Dedifferentiated amniotic fluid mesenchymal stem cell (primary cell): ENCODE measurements at regions not wholly inside any gene's neighbourhood (a gene's known extent, or its start where the extent isn't known, plus 50 kb on each side); places are given as distances from the start of the nearest gene placed in this dataset.

ENCODE experiments used
- DNase-seq: peaks from one replicate; pipeline ENCODE4 v3.0.0-alpha.2; 2016; ENCODE audit errors: extremely low spot score

GRCh38 chr4:53694666-53695065, 103.4 kb upstream of the LNX1 start:
- peak; percentile 62 for DNase-seq

DNA sequence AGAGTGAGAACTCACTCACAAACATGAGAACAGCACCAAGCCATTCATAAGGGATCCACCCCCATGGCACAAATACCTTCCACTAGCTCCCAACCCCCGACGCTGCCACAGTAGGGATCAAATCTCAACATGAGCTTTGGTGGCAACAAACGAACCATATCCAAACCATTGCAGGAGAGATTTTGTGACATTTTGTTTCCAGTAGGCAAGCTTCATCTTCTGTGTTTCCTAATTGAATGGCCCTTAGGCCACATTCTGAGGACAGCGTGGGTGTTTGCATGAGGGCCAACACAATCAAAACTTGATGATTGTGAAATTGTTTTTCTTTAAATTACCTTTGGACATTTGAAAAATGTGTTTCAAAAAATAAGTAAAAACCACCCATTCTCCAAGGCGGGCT, 102.6 kb upstream of the LNX1 start:
- no peak for DNase-seq

DNA sequence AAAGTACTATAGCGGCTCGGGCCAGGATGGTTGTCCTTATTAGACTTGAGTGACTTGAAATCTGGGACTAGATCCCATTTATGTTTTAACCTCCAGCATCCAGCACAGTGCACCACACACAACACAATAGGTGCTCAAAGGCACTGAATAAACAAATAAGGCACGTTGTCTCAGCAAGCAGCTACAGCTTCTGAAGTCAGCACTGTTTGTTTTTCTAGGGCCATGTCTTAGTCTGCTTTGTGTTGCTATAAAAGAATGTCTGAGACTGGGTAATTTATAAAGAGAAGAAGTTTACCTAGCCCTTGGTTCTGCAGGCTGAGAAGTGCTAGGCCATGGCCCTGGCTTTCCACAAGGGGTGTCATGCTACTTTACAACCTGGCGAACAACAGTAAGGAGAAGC, 102.1 kb upstream of the LNX1 start:
- no peak for DNase-seq

DNA sequence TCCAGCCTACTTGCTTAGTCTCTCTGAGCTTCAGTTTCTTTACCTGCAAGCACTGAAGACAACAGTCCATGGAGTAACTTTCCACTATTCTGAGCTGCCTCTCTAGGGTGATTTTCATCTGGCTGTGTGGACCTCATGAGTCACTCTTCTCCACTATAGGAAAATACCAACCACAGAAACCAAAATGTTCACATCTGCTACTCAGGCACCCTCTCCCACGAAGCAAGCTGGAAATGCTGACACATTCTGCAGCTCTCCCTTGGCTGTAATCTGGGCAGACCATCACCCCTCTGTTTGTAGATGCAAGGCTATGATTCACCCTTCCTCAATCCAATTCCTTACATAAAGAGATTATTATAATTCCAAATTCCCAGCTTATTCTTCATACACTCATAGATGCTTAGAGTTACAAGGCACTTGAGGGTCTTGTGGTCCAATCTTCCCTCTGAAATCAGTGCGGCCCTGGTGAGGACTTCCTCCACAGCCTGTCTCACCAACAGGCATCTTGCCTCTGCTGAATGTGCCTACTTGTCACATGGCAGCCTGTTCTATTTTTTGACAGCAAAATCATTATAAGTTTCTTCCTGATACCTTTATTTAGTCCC, 97.0 kb upstream of the LNX1 start:
- DNase-seq = peak; percentile 97

GRCh38 chr4:53686521-53686920, 95.2 kb upstream of the LNX1 start:
- no peak for DNase-seq

GRCh38 chr4:53684136-53685130, 93.1 kb upstream of the LNX1 start:
- no peak for DNase-seq

DNA sequence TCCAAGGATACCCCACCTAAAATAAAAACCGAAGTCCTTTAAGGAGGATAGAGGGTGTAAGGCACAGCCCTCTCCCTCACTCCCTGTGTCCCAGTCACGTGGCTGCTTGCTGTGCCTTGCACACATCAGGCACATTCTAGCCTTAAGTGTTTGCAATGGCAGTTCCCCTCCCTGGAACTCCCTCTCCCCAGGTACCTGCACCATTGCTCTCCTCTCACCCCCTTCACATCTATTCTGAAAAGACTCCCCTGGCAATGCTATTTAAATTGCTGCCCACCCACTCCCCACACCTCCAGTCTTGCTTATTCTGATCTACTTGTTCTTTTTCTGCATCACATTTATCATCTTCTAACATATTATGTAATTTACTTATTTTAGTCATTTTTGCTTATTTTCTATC, 91.6 kb upstream of the LNX1 start:
- no peak for DNase-seq

DNA sequence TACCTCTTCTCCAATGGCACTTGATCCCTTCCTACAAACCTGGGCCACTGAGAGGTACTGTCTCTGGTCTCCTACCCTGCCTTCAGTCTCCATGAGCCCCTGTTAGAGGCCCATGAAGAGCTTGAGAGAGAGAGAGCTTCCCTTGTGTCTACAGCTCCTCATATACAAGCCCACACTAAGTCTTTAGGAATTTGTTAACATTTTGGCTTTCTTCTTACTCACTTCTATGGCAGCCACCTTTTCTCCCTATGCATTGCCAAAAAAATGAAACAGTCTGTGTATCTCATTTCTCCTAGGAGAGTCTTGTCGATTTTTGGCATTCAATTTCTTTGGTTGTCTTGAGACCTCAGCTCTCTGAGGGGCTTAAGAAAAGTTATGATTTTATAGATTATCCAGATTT, 90.9 kb upstream of the LNX1 start:
- peak; percentile 44 for DNase-seq

- no peak for DNase-seq
Measured at GRCh38 chr4:53680598-53680997, 89.3 kb upstream of the LNX1 start.

- no peak for DNase-seq
Measured at GRCh38 chr4:53680168-53680567, 88.9 kb upstream of the LNX1 start.

DNA sequence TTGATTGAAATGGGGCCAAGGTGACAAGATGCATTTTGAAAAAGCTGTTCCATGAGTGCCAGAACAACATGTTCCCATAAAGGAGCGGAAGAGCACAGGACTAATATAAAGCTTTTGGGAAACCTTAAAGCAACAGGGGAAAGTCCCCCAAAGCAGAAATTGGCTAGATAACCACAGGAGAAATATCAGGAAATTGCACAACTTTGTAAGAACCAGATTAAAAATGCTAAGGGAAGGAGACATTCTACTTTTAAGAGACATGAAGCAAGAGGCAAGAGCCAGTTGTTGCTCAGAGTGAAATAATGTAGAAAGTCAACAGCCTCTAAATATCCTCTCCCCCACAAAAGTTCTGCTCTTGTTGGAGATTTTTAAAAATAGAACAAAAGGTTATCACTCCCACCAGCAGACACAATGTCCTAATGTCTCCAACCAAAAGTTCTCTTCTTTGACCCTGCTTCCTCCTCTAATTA, 85.2 kb upstream of the LNX1 start:
- no peak for DNase-seq

DNA sequence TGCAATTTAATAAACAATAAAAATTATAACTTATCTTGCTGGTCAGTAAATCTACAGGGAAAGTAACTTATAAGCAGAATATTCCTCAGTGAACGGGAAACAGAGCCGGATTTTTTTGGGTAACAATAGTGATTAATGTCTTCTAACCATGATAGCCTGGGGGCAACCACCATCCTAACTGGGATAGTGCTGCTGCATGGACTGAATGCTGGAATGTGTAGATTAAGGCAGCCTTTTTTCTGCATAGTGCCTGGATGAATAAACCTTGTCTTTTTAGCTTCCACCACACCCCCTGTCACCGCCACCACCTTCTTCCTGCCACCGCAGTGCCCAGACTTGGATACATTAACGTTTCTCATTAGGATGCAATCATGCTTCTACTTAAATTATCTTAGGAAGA, 83.6 kb upstream of the LNX1 start:
- DNase-seq = no peak

DNA sequence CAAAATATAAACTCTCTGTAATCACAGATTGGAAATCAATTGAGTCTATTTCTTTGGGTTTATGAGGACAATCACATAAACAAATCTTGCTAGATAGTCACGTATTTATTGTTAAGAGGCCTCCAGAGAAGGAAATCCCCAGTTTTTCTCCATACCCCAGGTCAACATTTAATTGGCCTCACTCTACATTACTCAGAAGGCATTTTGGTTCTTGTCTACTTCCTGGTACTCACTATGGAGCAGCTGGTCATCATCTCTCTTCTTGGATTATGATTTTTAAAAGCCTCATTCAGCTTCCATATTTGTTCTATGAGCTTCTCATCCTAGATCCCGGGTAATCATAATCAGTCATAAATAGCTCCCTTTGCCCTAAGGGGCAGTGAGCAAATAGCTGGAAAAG, 81.6 kb upstream of the LNX1 start:
- DNase-seq = no peak

GRCh38 chr4:53671757-53672156, 80.5 kb upstream of the LNX1 start:
- no peak for DNase-seq

DNA sequence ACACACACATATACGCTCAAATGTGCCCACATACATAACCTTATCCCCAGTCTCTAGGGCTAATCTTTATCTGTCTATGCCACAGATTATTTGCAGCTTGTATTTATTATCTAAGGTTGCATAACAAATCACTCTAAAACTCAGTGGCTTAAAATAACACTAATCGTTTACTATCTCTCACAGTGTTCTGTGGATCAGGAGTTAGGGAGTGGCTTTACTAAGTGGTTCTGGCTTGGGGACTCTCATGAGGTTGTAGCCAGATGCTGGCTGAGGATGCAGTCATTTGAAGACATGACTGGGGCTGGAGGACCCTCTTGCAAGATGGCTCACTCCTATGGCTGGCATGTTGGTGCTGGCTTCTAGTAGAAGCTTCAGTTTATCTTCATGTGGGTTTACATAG, 68.5 kb upstream of the LNX1 start:
- no peak for DNase-seq

- DNase-seq = no peak
Measured at GRCh38 chr4:53659112-53659511, 67.8 kb upstream of the LNX1 start.

- no peak for DNase-seq
Measured at GRCh38 chr4:53658029-53658428, 66.7 kb upstream of the LNX1 start.

GRCh38 chr4:53656421-53656981, 65.2 kb upstream of the LNX1 start:
- DNase-seq = peak; percentile 68

DNA sequence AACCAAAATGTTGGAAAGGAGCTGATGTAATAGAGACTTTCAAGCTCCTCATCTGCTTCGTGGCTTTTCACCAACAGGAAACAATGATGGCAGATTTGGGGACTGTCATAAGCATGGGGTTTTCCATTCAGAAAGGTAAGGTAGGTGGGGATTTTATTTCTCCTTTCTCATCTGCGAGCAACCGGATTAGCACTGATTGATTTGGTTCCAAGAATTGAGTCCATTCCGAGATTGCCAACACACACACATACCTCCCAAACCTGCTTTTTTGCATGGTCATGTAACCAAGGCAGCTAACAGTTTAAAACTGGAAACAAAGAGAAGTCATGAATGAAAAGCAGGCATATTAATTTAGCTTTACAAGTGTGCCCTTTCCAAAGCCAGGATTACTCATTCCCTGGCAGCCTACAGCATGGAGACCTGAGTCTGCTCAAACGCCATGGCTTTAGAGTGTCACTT, 63.0 kb upstream of the LNX1 start:
- peak; percentile 37 for DNase-seq

GRCh38 chr4:53653484-53654053, 62.3 kb upstream of the LNX1 start:
- DNase-seq = no peak

DNA sequence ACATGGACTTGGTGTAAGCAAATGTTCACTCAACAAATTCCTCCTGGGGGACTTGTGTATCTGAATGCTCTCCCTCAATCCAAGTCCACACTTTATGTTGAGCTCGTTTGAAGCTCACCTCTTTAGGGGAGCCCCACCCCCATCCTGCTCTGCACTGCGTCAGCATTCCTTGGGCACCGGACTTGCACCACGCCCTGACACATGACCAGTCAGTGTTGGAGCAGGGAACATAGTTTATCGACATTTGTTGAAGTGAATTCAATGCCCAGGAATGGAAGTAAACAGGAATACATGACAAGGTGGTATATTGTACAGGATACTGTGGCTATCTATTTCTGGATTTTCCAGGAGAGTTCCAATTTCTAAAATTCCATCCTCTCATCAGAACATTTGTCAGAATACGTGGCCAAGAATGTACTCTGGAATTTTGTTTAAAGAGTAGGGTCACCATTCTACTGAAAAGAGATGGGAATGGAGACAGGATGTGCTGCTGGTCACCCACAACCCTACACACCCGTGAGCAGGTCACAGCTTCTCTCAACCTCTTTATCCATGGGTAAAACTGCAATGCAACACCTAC, 60.0 kb upstream of the LNX1 start:
- no peak for DNase-seq

GRCh38 chr4:53649357-53649756, 58.1 kb upstream of the LNX1 start:
- DNase-seq = no peak
